ENCODE measurements at regions not wholly inside any gene's neighbourhood (a gene's known extent, or its start where the extent isn't known, plus 50 kb on each side); places are given as distances from the start of the nearest gene placed in this dataset.

DNA sequence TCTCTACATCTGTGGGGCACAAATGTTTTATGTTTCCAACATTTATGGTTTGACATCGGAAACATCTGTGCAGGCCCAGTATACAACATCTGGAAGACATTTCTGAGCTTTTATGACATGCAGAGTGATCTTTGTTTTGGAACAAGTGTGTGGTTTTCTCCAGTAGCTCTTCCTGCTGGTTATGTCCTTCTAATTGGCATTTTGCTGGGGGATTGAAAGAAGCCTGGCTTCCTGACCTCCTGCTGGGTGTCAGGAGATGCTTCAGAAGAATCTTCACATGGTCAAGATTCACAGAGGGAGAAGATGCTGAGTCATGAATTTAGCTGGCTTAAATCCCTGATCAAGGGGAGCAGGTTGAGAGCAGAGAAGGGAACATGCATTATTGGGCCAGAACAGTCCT lies 279.5 kb upstream of the MYOCD start:
- Histone ChIP-seq H2AFZ (ENCODE audit: low read length) (no peak overlapping the region), H3K56ac (ENCODE audit: insufficient read length, low read depth, low read length) (no peak overlapping the region), H2BK15ac (ENCODE audit: low read depth, low read length) (no peak overlapping the region), H3K18ac (ENCODE audit: insufficient read length, low read depth, low read length) (no peak overlapping the region), H4K8ac (replicated peaks; ENCODE audit: insufficient read length, low read depth, low read length) (no peak overlapping the region), H2BK20ac (ENCODE audit: low read depth, low read length, poor library complexity, severe bottlenecking) (no peak overlapping the region), H2BK5ac (ENCODE audit: insufficient read length, low read length) (no peak overlapping the region), H3K27ac (ENCODE audit: insufficient read length, low read depth, low read length) (no peak overlapping the region), H2AK5ac (ENCODE audit: insufficient read length, low read length) (no peak overlapping the region), H3K4ac (ENCODE audit: low read depth, low read length) (no peak overlapping the region), H4K5ac (ENCODE audit: insufficient read length, low read depth, low read length) (no peak overlapping the region), H3K14ac (ENCODE audit: insufficient read depth, low read length) (no peak overlapping the region), H3K9ac (ENCODE audit: extremely low read depth, insufficient read length, low read length) (no peak overlapping the region), H3T11ph (ENCODE audit: low read length) (no peak overlapping the region), H3K4me2 (ENCODE audit: insufficient read depth, insufficient read length, low read length) (no peak overlapping the region), H4K20me1 (ENCODE audit: control insufficient read depth, insufficient read depth, insufficient read length) (no peaks in the 10 kb centered on the region), H4K91ac (ENCODE audit: insufficient read length, low read depth, low read length) (no peak overlapping the region), H3K4me1 (ENCODE audit: insufficient read depth, low read length) (no peaks in the 10 kb centered on the region), H2BK120ac (ENCODE audit: low read depth, low read length, poor library complexity, severe bottlenecking) (no peak overlapping the region), H3K9me3 (ENCODE audit: control insufficient read depth, low read depth, low read length) (no peaks in the 10 kb centered on the region), H3K79me2 (ENCODE audit: insufficient read depth, low read length) (no peaks in the 10 kb centered on the region), H2BK12ac (ENCODE audit: insufficient read length, low read depth, low read length) (no peak overlapping the region), H3K23ac (ENCODE audit: insufficient read length, low read depth, low read length) (no peak overlapping the region), H3K79me1 (ENCODE audit: insufficient read depth, low read depth, low read length, poor library complexity, severe bottlenecking) (no peaks in the 10 kb centered on the region), H3K27me3 (ENCODE audit: insufficient read depth, low read length) (no peaks in the 10 kb centered on the region), H3K23me2 (ENCODE audit: insufficient read length, low read depth, low read length, poor library complexity, severe bottlenecking) (no peaks in the 10 kb centered on the region)
- no CpG with 5 or more reads among the region's 1 CpG for WGBS (ENCODE audit: extremely low coverage, insufficient read length, low lambda C conversion rate)
- TF ChIP-seq, protein P1, sequence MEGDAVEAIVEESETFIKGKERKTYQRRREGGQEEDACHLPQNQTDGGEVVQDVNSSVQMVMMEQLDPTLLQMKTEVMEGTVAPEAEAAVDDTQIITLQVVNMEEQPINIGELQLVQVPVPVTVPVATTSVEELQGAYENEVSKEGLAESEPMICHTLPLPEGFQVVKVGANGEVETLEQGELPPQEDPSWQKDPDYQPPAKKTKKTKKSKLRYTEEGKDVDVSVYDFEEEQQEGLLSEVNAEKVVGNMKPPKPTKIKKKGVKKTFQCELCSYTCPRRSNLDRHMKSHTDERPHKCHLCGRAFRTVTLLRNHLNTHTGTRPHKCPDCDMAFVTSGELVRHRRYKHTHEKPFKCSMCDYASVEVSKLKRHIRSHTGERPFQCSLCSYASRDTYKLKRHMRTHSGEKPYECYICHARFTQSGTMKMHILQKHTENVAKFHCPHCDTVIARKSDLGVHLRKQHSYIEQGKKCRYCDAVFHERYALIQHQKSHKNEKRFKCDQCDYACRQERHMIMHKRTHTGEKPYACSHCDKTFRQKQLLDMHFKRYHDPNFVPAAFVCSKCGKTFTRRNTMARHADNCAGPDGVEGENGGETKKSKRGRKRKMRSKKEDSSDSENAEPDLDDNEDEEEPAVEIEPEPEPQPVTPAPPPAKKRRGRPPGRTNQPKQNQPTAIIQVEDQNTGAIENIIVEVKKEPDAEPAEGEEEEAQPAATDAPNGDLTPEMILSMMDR (conservative IDR thresholded peaks at IDR 0.05): no peak
- peaks cover 1% of the 10 kb centered on the region; the same call in 1 of the 2 replicates for H3K27me3 Mint-ChIP-seq (ENCODE audit: low read depth)
- no peak for DNase-seq
- peaks cover 2% of the 10 kb centered on the region in 2 experiments; a peak in 2 of 4 replicates for H3K4me1 Mint-ChIP-seq
- H3K4me3 Mint-ChIP-seq: no peak overlapping the region
- H3K36me3 Mint-ChIP-seq (ENCODE audit: insufficient read depth in 1 of 3, low read depth in 3 of 3): peaks cover 3 to 5% (median 3%) of the 10 kb centered on the region in 3 experiments; a peak in 3 of 7 replicates
- H3K9me3 Mint-ChIP-seq: peaks cover 5 to 10% of the 10 kb centered on the region in 2 experiments; a peak in 4 of 5 replicates
- H3K27ac Mint-ChIP-seq: no peak overlapping the region; a peak in 1 of 7 replicates

Measured in H9 (cell line).